ENCODE measurements at regions not wholly inside any gene's neighbourhood (a gene's known extent, or its start where the extent isn't known, plus 50 kb on each side); places are given as distances from the start of the nearest gene placed in this dataset.
A peak's percentile ranks its signal among the peaks of the same experiment; 100 is the strongest.

GRCh38 chr10:43970018-43970698 lies 321.5 kb upstream of the ZNF32 start:
- ChIA-PET CTCF (ENCODE audit: partially characterized antibody) (interaction anchor here (0.6 kb wide), 1 partner anchor 69 kb away, joined by 3 read pairs; no protein-coding TSS in a partner anchor), POLR2A (ENCODE audit: partially characterized antibody) (no interaction called here)
- Histone ChIP-seq H2BK120ac (replicated peaks; ENCODE audit: low read depth, low read length) (no peak overlapping the region), H4K8ac (ENCODE audit: extremely low read depth, insufficient read depth, low read length) (peak overlapping the region; percentile 72; the same call in 1 of the 2 replicates), H3K9ac (replicated peaks in 1 of 4; ENCODE audit: extremely low read depth in 1 of 4, low read depth in 3 of 4, low read length in 3 of 4) (no peak overlapping the region), H3K36me3 (ENCODE audit: control insufficient read depth in 2 of 4, insufficient read depth in 4 of 4, low read length in 3 of 4) (no peaks in the 10 kb centered on the region; a peak in 1 of 8 replicates), H4K5ac (ENCODE audit: insufficient read length, low read depth, low read length) (no peak overlapping the region), H3K4ac (replicated peaks; ENCODE audit: insufficient read length, low read depth, low read length) (no peak overlapping the region), H2BK15ac (ENCODE audit: low read length) (no peak overlapping the region), H2BK5ac (ENCODE audit: low read depth, low read length) (no peak overlapping the region), H3K18ac (ENCODE audit: extremely low read depth, low read length) (no peak overlapping the region), H4K20me1 (replicated peaks in 1 of 2; ENCODE audit: control insufficient read depth in 1 of 2, insufficient read depth in 2 of 2, low read length in 2 of 2) (no peaks in the 10 kb centered on the region), H2AFZ (ENCODE audit: low read length) (no peak overlapping the region), H3K27me3 (replicated peaks in 1 of 4; ENCODE audit: control insufficient read depth in 3 of 4, extremely low read depth in 1 of 4, insufficient read depth in 3 of 4, low read length in 3 of 4) (no peaks in the 10 kb centered on the region), H3K56ac (replicated peaks; ENCODE audit: insufficient read length, low read depth, low read length) (no peak overlapping the region), H3K23ac (ENCODE audit: insufficient read length) (no peak overlapping the region), H2BK12ac (ENCODE audit: low read depth, low read length) (no peak overlapping the region), H3K27ac (ENCODE audit: low read depth, low read length) (no peak overlapping the region), H2BK20ac (ENCODE audit: low read length) (no peak overlapping the region), H2AK5ac (ENCODE audit: low read depth, low read length) (no peak overlapping the region), H3K79me1 (ENCODE audit: low read depth, low read length) (no peaks in the 10 kb centered on the region), H4K91ac (replicated peaks; ENCODE audit: insufficient read length, low read length) (no peak overlapping the region), H3K14ac (ENCODE audit: insufficient read length) (no peak overlapping the region), H3K9me3 (ENCODE audit: insufficient read depth in 2 of 2, low read depth in 1 of 2, low read length in 1 of 2) (no peaks in the 10 kb centered on the region), H3K4me2 (ENCODE audit: insufficient read depth in 1 of 2, low read depth in 2 of 2, low read length in 2 of 2) (no peak overlapping the region), H3K23me2 (ENCODE audit: low read depth, low read length) (no peaks in the 10 kb centered on the region), H3K4me3 (ENCODE audit: extremely low read depth in 1 of 4, insufficient read depth in 2 of 4, low read depth in 3 of 4, low read length in 4 of 4) (no peak overlapping the region), H3K4me1 (replicated peaks in 1 of 4; ENCODE audit: control insufficient read depth in 3 of 4, insufficient read depth in 4 of 4, low read length in 3 of 4) (no peaks in the 10 kb centered on the region), H3K79me2 (ENCODE audit: control insufficient read depth in 1 of 2, insufficient read depth in 2 of 2, low read length in 2 of 2) (no peaks in the 10 kb centered on the region)
- no peak for FAIRE-seq
- no peak for DNase-seq (ENCODE audit: low read depth in 1 of 2, low spot score in 2 of 2)
- WGBS, 2 experiments (ENCODE audit: extremely low coverage in 1 of 2, insufficient coverage in 1 of 2, insufficient read length in 1 of 2, insufficient replicate concordance in 2 of 2, low coverage in 1 of 2, low lambda C conversion rate in 2 of 2, missing lambda C conversion rate in 1 of 2) = 98% methylated on average over 5 of the region's 6 CpGs; no CpG with 5 or more reads in 1 of the 2 experiments
- TF ChIP-seq POLR2A (IDR thresholded peaks at IDR 0.05; ENCODE audit: control extremely low read depth in 1 of 2, low read depth in 2 of 2, low read length in 2 of 2) (no peak), TEAD4 (IDR thresholded peaks at IDR 0.05; ENCODE audit: low read depth, low read length) (no peak), RAD21 (IDR thresholded peaks at IDR 0.05 in 1 of 2, conservative IDR thresholded peaks at IDR 0.05 in 1 of 2; ENCODE audit: low read depth in 2 of 2, low read length in 2 of 2) (no peak), USF2 (IDR thresholded peaks at IDR 0.05; ENCODE audit: low read length) (no peak), ASH2L (IDR thresholded peaks at IDR 0.05; ENCODE audit: low read length) (no peak), SIN3A (conservative IDR thresholded peaks at IDR 0.05 in 1 of 2, IDR thresholded peaks at IDR 0.05 in 1 of 2; ENCODE audit: low read depth in 1 of 2, low read length in 2 of 2) (no peak), ZNF274 (IDR thresholded peaks at IDR 0.05; ENCODE audit: borderline replicate concordance, extremely low read depth, low read length) (no peak), HDAC6 (IDR thresholded peaks at IDR 0.05; ENCODE audit: low read depth, low read length) (no peak), CTBP2 (IDR thresholded peaks at IDR 0.05; ENCODE audit: borderline replicate concordance, insufficient read depth, insufficient read length, low read length) (no peak), SIRT6 (IDR thresholded peaks at IDR 0.05; ENCODE audit: low read length) (no peak), TBP (IDR thresholded peaks at IDR 0.05; ENCODE audit: low read depth, low read length) (no peak), CBX8 (IDR thresholded peaks at IDR 0.05; ENCODE audit: borderline replicate concordance, low read depth, low read length) (no peak), TCF12 (IDR thresholded peaks at IDR 0.05; ENCODE audit: low read depth, low read length) (no peak)

Measured in H1 (cell line).